Smooth muscle cell (in vitro differentiated cells): ENCODE measurements at regions not wholly inside any gene's neighbourhood (a gene's known extent, or its start where the extent isn't known, plus 50 kb on each side); places are given as distances from the start of the nearest gene placed in this dataset.

ENCODE experiments used
- DNase-seq: peaks from one replicate; lab custom pipeline; 2025; ENCODE audit not compliant: unreplicated experiment; lab: John Stamatoyannopoulos, UW
- H2AFZ ChIP-seq: fragments of 200-600 bp; sonication (generic); 2 replicates; pipeline ENCODE4 v1.6.0; 2016; ENCODE audit warnings: antibody characterized with exemption, low read depth, mild to moderate bottlenecking
- H3F3A ChIP-seq: fragments of 200-600 bp; sonication (generic); 2 replicates; pipeline ENCODE4 v1.6.0; 2017; ENCODE audit warnings: antibody characterized with exemption, low read depth
- H3K27ac ChIP-seq: fragments of 200-600 bp; sonication (generic); 2 replicates; pipeline ENCODE4 v1.5.1; 2016; ENCODE audit warnings: low read depth, mild to moderate bottlenecking
- H3K27me3 ChIP-seq: fragments of 200-600 bp; sonication (generic); 2 replicates; pipeline ENCODE4 v1.6.1; 2016; ENCODE audit warnings: low read depth, mild to moderate bottlenecking
- H3K36me3 ChIP-seq: fragments of 200-600 bp; sonication (generic); 2 replicates; pipeline ENCODE4 v1.5.1; 2016; ENCODE audit warnings: low read depth
- H3K4me1 ChIP-seq: fragments of 200-600 bp; sonication (generic); 2 replicates; pipeline ENCODE4 v1.5.1; 2016; ENCODE audit warnings: low read depth
- H3K4me2 ChIP-seq: fragments of 200-600 bp; sonication (generic); 2 replicates; pipeline ENCODE4 v1.6.0; 2016; ENCODE audit warnings: mild to moderate bottlenecking
- H3K4me3 ChIP-seq: fragments of 200-600 bp; sonication (generic); 2 replicates; pipeline ENCODE4 v1.5.1; 2016; ENCODE audit warnings: mild to moderate bottlenecking
- H3K79me2 ChIP-seq: fragments of 200-600 bp; sonication (generic); 2 replicates; pipeline ENCODE4 v1.6.0; 2016; ENCODE audit warnings: low read depth, mild to moderate bottlenecking
- H3K9ac ChIP-seq: fragments of 200-600 bp; sonication (generic); 2 replicates; pipeline ENCODE4 v1.6.0; 2016; ENCODE audit warnings: low read depth
- H3K9me3 ChIP-seq: fragments of 200-600 bp; sonication (generic); replicated peaks from 2 replicates; pipeline ENCODE4 v1.5.1; 2016; ENCODE audit warnings: low read depth
- H4K20me1 ChIP-seq: fragments of 200-600 bp; sonication (generic); 2 replicates; pipeline ENCODE4 v1.6.0; 2016; ENCODE audit warnings: low read depth
- CTCF ChIP-seq: fragments of 200-600 bp; sonication (generic); IDR thresholded peaks from 2 replicates; pipeline ENCODE4 v1.5.1; 2017; ENCODE audit warnings: borderline replicate concordance, mild to moderate bottlenecking, antibody characterized with exemption; ENCODE audit not compliant: insufficient read depth, poor library complexity, severe bottlenecking
- WGBS: methylation state at CpG from one replicate; pipeline ENCODE4 v1.1.7; 2016; ENCODE audit warnings: low lambda C conversion rate; 5-methylcytosine and 5-hydroxymethylcytosine counted together

GRCh38 chr2:58416696-58417095 is 175.6 kb upstream of the FANCL start:
- Histone ChIP-seq H3K27me3 (no peaks in the 10 kb centered on the region), H3K36me3 (no peaks in the 10 kb centered on the region), H3F3A (no peaks in the 10 kb centered on the region), H2AFZ (no peak overlapping the region), H3K4me3 (no peak overlapping the region), H3K9me3 (no peaks in the 10 kb centered on the region), H4K20me1 (no peaks in the 10 kb centered on the region), H3K4me1 (no peaks in the 10 kb centered on the region), H3K4me2 (no peak overlapping the region), H3K27ac (no peak overlapping the region), H3K9ac (no peak overlapping the region), H3K79me2 (no peaks in the 10 kb centered on the region)
- TF ChIP-seq CTCF: no peak
- 91% methylated on average over 3 of the region's 3 CpGs for WGBS
- DNase-seq: no peak

GRCh38 chr2:58414506-58414905 is 173.4 kb upstream of the FANCL start:
- Histone ChIP-seq H3K9ac (no peak overlapping the region), H3K27ac (no peak overlapping the region), H4K20me1 (no peaks in the 10 kb centered on the region), H3K4me1 (no peaks in the 10 kb centered on the region), H3K27me3 (no peaks in the 10 kb centered on the region), H3K4me3 (no peak overlapping the region), H3K9me3 (no peaks in the 10 kb centered on the region), H3K79me2 (no peaks in the 10 kb centered on the region), H3F3A (no peaks in the 10 kb centered on the region), H2AFZ (no peak overlapping the region), H3K36me3 (no peaks in the 10 kb centered on the region), H3K4me2 (no peak overlapping the region)
- TF ChIP-seq CTCF: no peak
- WGBS: 92% methylated on average over 2 of the region's 2 CpGs
- no peak for DNase-seq

GRCh38 chr2:58410549-58410948 is 169.4 kb upstream of the FANCL start:
- Histone ChIP-seq H3K27ac (no peak overlapping the region), H4K20me1 (no peaks in the 10 kb centered on the region), H3F3A (no peaks in the 10 kb centered on the region), H3K36me3 (no peaks in the 10 kb centered on the region), H3K9me3 (no peaks in the 10 kb centered on the region), H3K4me1 (no peaks in the 10 kb centered on the region), H3K79me2 (no peaks in the 10 kb centered on the region), H3K4me2 (no peak overlapping the region), H3K9ac (no peak overlapping the region), H3K4me3 (no peak overlapping the region), H2AFZ (no peak overlapping the region), H3K27me3 (no peaks in the 10 kb centered on the region)
- no peak for TF ChIP-seq CTCF
- WGBS: 87% methylated on average over 2 of the region's 2 CpGs
- DNase-seq: no peak

GRCh38 chr2:58407487-58407886 is 166.4 kb upstream of the FANCL start:
- Histone ChIP-seq H2AFZ (no peak overlapping the region), H3K4me3 (no peak overlapping the region), H3F3A (no peaks in the 10 kb centered on the region), H3K4me1 (no peaks in the 10 kb centered on the region), H3K79me2 (no peaks in the 10 kb centered on the region), H3K27me3 (no peaks in the 10 kb centered on the region), H3K36me3 (no peaks in the 10 kb centered on the region), H3K9me3 (no peaks in the 10 kb centered on the region), H4K20me1 (no peaks in the 10 kb centered on the region), H3K27ac (no peak overlapping the region), H3K4me2 (no peak overlapping the region), H3K9ac (no peak overlapping the region)
- WGBS: 91% methylated on average over 4 of the region's 4 CpGs
- TF ChIP-seq CTCF: no peak
- DNase-seq: no peak
